ENCODE measurements at regions not wholly inside any gene's neighbourhood (a gene's known extent, or its start where the extent isn't known, plus 50 kb on each side); places are given as distances from the start of the nearest gene placed in this dataset.

DNA sequence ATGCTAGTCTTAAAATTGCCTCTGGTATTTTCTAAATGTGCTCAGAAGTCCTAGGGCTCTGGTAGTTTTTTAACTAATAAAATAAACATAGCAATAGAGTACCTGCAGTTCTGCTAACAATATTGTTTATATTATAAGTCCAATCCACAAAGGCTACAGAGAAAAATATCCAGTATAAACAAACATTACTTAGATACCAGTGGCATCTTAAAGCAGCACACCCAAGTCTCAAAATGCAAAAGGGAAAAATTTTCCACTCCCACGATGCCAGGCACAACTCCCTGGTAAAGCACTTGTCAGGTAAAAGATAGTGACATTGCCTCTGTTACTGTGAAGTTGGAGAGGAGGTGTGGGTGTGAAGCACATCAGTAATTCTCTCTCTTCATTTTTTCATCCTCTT, 123.3 kb downstream of the OGFRL1 start:
- Histone ChIP-seq H3K36me3 (ENCODE audit: control insufficient read depth, insufficient read depth, low read length) (no peaks in the 10 kb centered on the region), H3K9me3 (ENCODE audit: control insufficient read depth, low read length) (no peaks in the 10 kb centered on the region), H3K4me3 (ENCODE audit: low read length) (no peak overlapping the region), H3K4me1 (ENCODE audit: control insufficient read depth, insufficient read depth, low read length) (no peaks in the 10 kb centered on the region), H3K27me3 (ENCODE audit: control insufficient read depth, insufficient read depth, low read length, poor library complexity, severe bottlenecking) (no peaks in the 10 kb centered on the region), H3K27ac (ENCODE audit: low read depth, low read length) (no peak overlapping the region), H3K9ac (ENCODE audit: extremely low read depth, low read length, poor library complexity, severe bottlenecking) (no peak overlapping the region)
- Mint-ChIP-seq H3K27me3 (ENCODE audit: insufficient read depth) (no peaks in the 10 kb centered on the region), H3K4me1 (peaks cover 25% of the 10 kb centered on the region), H3K27ac (no peak overlapping the region), H3K4me3 (no peak overlapping the region), H3K9me3 (no peaks in the 10 kb centered on the region), H3K36me3 (ENCODE audit: low read depth) (no peaks in the 10 kb centered on the region)
- no peak for DNase-seq
- 90% methylated on average over 1 of the region's 1 CpG; no CpG with 5 or more reads in 1 of the 2 experiments for WGBS, 2 experiments (ENCODE audit: insufficient coverage in 1 of 2, insufficient read length in 1 of 2)
- TF ChIP-seq, protein P1, sequence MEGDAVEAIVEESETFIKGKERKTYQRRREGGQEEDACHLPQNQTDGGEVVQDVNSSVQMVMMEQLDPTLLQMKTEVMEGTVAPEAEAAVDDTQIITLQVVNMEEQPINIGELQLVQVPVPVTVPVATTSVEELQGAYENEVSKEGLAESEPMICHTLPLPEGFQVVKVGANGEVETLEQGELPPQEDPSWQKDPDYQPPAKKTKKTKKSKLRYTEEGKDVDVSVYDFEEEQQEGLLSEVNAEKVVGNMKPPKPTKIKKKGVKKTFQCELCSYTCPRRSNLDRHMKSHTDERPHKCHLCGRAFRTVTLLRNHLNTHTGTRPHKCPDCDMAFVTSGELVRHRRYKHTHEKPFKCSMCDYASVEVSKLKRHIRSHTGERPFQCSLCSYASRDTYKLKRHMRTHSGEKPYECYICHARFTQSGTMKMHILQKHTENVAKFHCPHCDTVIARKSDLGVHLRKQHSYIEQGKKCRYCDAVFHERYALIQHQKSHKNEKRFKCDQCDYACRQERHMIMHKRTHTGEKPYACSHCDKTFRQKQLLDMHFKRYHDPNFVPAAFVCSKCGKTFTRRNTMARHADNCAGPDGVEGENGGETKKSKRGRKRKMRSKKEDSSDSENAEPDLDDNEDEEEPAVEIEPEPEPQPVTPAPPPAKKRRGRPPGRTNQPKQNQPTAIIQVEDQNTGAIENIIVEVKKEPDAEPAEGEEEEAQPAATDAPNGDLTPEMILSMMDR (conservative IDR thresholded peaks at IDR 0.05): no peak

DNA sequence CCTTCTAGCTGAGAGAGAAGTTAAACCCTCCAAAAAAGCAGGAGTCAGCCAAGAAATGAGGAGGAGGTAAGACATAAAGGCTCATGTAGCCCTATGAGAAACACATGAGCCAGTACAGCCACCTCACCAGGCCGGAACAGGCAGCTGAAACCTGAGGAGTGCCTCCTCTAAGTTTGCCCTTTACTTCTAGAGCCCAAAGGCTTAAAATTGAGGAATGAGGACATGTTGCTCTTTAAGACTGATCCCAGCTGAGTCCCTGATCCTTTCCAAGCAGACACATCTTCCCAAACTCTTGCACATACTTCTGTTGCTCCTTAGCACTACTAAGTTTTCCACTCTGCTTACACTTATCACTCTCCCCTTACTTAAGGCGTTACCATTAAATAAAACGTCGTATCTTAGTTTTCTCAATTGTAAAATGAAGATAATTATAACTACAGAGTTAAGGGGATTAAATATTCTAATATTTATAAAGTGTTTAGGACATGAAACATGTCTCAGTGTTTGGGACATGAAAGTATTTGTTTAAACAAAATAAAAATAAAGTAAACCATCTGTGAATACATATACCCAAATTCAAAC, 124.0 kb downstream of the OGFRL1 start:
- no peaks in the 10 kb centered on the region for H3K27me3 ChIP-seq (ENCODE audit: control insufficient read depth, insufficient read depth, low read length, poor library complexity, severe bottlenecking)
- no peak for DNase-seq
- H3K9me3 ChIP-seq (ENCODE audit: control insufficient read depth, low read length): no peaks in the 10 kb centered on the region
- H3K4me3 Mint-ChIP-seq: no peak overlapping the region
- H3K27ac Mint-ChIP-seq: peak overlapping the region; percentile 27
- H3K4me1 Mint-ChIP-seq: peaks cover 17% of the 10 kb centered on the region
- H3K4me1 ChIP-seq (ENCODE audit: control insufficient read depth, insufficient read depth, low read length): no peaks in the 10 kb centered on the region
- no peak overlapping the region for H3K27ac ChIP-seq (ENCODE audit: low read depth, low read length)
- WGBS, 2 experiments (ENCODE audit: insufficient coverage in 1 of 2, insufficient read length in 1 of 2): 65 to 75% methylated on average over 1 to 2 of the region's 4 CpGs
- no peaks in the 10 kb centered on the region for H3K36me3 ChIP-seq (ENCODE audit: control insufficient read depth, insufficient read depth, low read length)
- H3K36me3 Mint-ChIP-seq (ENCODE audit: low read depth): no peaks in the 10 kb centered on the region
- H3K9ac ChIP-seq (ENCODE audit: extremely low read depth, low read length, poor library complexity, severe bottlenecking): no peak overlapping the region
- H3K9me3 Mint-ChIP-seq: no peaks in the 10 kb centered on the region
- TF ChIP-seq, protein P1 (conservative IDR thresholded peaks at IDR 0.05): no peak
- no peaks in the 10 kb centered on the region for H3K27me3 Mint-ChIP-seq (ENCODE audit: insufficient read depth)
- no peak overlapping the region for H3K4me3 ChIP-seq (ENCODE audit: low read length)

DNA sequence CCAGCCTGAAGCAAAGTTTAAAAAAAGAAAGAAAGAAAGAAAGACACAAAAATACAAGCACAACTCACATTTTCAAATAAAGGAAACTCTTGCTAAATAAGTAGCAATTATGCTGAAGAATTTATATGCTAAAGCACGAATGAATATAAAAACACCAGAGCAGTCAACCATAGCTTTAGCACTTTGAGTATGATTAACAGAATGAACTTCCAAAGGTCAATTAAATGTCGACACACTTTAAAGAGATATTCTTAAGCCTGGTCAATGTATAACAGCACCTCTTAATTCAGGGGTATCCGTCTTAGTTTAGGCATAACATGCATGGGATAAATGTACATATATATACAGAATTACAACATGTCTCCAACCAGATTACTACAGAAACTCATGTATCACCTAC, 125.9 kb downstream of the OGFRL1 start:
- H3K27ac Mint-ChIP-seq: no peak overlapping the region
- H3K9me3 ChIP-seq (ENCODE audit: control insufficient read depth, low read length): no peaks in the 10 kb centered on the region
- no peak overlapping the region for H3K9ac ChIP-seq (ENCODE audit: extremely low read depth, low read length, poor library complexity, severe bottlenecking)
- peaks cover 16% of the 10 kb centered on the region for H3K4me1 Mint-ChIP-seq
- H3K36me3 Mint-ChIP-seq (ENCODE audit: low read depth): no peaks in the 10 kb centered on the region
- no peaks in the 10 kb centered on the region for H3K36me3 ChIP-seq (ENCODE audit: control insufficient read depth, insufficient read depth, low read length)
- peaks cover 18% of the 10 kb centered on the region for H3K27me3 Mint-ChIP-seq (ENCODE audit: insufficient read depth)
- TF ChIP-seq, protein P1 (conservative IDR thresholded peaks at IDR 0.05): no peak
- H3K4me1 ChIP-seq (ENCODE audit: control insufficient read depth, insufficient read depth, low read length): peaks cover under 1% of the 10 kb centered on the region
- H3K4me3 Mint-ChIP-seq: no peak overlapping the region
- 92 to 100% methylated on average over 1 to 2 of the region's 3 CpGs for WGBS, 2 experiments (ENCODE audit: insufficient coverage in 1 of 2, insufficient read length in 1 of 2)
- no peak for DNase-seq
- no peaks in the 10 kb centered on the region for H3K9me3 Mint-ChIP-seq
- H3K27me3 ChIP-seq (ENCODE audit: control insufficient read depth, insufficient read depth, low read length, poor library complexity, severe bottlenecking): peaks cover 14% of the 10 kb centered on the region
- no peak overlapping the region for H3K4me3 ChIP-seq (ENCODE audit: low read length)
- H3K27ac ChIP-seq (ENCODE audit: low read depth, low read length): no peak overlapping the region
